ENCODE measurements at regions not wholly inside any gene's neighbourhood (a gene's known extent, or its start where the extent isn't known, plus 50 kb on each side); places are given as distances from the start of the nearest gene placed in this dataset.

- no peaks in the 10 kb centered on the region for H3K27me3 ChIP-seq (ENCODE audit: control insufficient read depth, insufficient read depth, low read length)
- H3K9ac ChIP-seq (ENCODE audit: low read length), result no peak overlapping the region
- H3K36me3 ChIP-seq (ENCODE audit: control insufficient read depth, insufficient read depth, low read length), result no peaks in the 10 kb centered on the region
- no peaks in the 10 kb centered on the region for H3K9me3 ChIP-seq (ENCODE audit: control insufficient read depth, low read length)
- H3K4me1 ChIP-seq (ENCODE audit: control insufficient read depth, insufficient read depth, low read length), result peaks cover 5% of the 10 kb centered on the region
- H3K4me3 ChIP-seq (ENCODE audit: low read length), result no peak overlapping the region
These were observed 214.5 kb upstream of the CCN2 start for GRCh38 chr6:132165677-132166076.

GRCh38 chr6:132161283-132161682, 210.1 kb upstream of the CCN2 start:
- H3K4me3 ChIP-seq (ENCODE audit: low read length), result no peak overlapping the region
- no peak overlapping the region for H3K9ac ChIP-seq (ENCODE audit: low read length)
- H3K9me3 ChIP-seq (ENCODE audit: control insufficient read depth, low read length), result no peaks in the 10 kb centered on the region
- H3K4me1 ChIP-seq (ENCODE audit: control insufficient read depth, insufficient read depth, low read length), result no peaks in the 10 kb centered on the region
- no peaks in the 10 kb centered on the region for H3K36me3 ChIP-seq (ENCODE audit: control insufficient read depth, insufficient read depth, low read length)
- no peaks in the 10 kb centered on the region for H3K27me3 ChIP-seq (ENCODE audit: control insufficient read depth, insufficient read depth, low read length)

- no peak overlapping the region for H3K4me3 ChIP-seq (ENCODE audit: low read length)
These were observed 202.2 kb upstream of the CCN2 start for GRCh38 chr6:132153221-132153898.

GRCh38 chr6:132147530-132148011, 196.4 kb upstream of the CCN2 start:
- no peaks in the 10 kb centered on the region for H3K27me3 ChIP-seq (ENCODE audit: control insufficient read depth, insufficient read depth, low read length)
- no peak overlapping the region for H3K9ac ChIP-seq (ENCODE audit: low read length)

More at GRCh38 chr6:132153221-132153898, 202.2 kb upstream of the CCN2 start:
- H3K36me3 ChIP-seq (ENCODE audit: control insufficient read depth, insufficient read depth, low read length), result no peaks in the 10 kb centered on the region
- H3K9me3 ChIP-seq (ENCODE audit: control insufficient read depth, low read length), result no peaks in the 10 kb centered on the region
- no peaks in the 10 kb centered on the region for H3K4me1 ChIP-seq (ENCODE audit: control insufficient read depth, insufficient read depth, low read length)
- H3K27me3 ChIP-seq (ENCODE audit: control insufficient read depth, insufficient read depth, low read length), result no peaks in the 10 kb centered on the region
- H3K9ac ChIP-seq (ENCODE audit: low read length), result no peak overlapping the region

GRCh38 chr6:132144456-132144855, 193.3 kb upstream of the CCN2 start:
- Histone ChIP-seq H3K9ac (ENCODE audit: low read length) (no peak overlapping the region), H3K4me3 (ENCODE audit: low read length) (no peak overlapping the region), H3K9me3 (ENCODE audit: control insufficient read depth, low read length) (no peaks in the 10 kb centered on the region), H3K4me1 (ENCODE audit: control insufficient read depth, insufficient read depth, low read length) (no peaks in the 10 kb centered on the region), H3K36me3 (ENCODE audit: control insufficient read depth, insufficient read depth, low read length) (no peaks in the 10 kb centered on the region), H3K27me3 (ENCODE audit: control insufficient read depth, insufficient read depth, low read length) (no peaks in the 10 kb centered on the region)

More at GRCh38 chr6:132147530-132148011, 196.4 kb upstream of the CCN2 start:
- no peaks in the 10 kb centered on the region for H3K4me1 ChIP-seq (ENCODE audit: control insufficient read depth, insufficient read depth, low read length)
- no peaks in the 10 kb centered on the region for H3K36me3 ChIP-seq (ENCODE audit: control insufficient read depth, insufficient read depth, low read length)
- no peak overlapping the region for H3K4me3 ChIP-seq (ENCODE audit: low read length)
- H3K9me3 ChIP-seq (ENCODE audit: control insufficient read depth, low read length), result no peaks in the 10 kb centered on the region

- Histone ChIP-seq H3K4me3 (ENCODE audit: low read length) (no peak overlapping the region), H3K36me3 (ENCODE audit: control insufficient read depth, insufficient read depth, low read length) (no peaks in the 10 kb centered on the region), H3K27me3 (ENCODE audit: control insufficient read depth, insufficient read depth, low read length) (no peaks in the 10 kb centered on the region), H3K4me1 (ENCODE audit: control insufficient read depth, insufficient read depth, low read length) (no peaks in the 10 kb centered on the region), H3K9ac (ENCODE audit: low read length) (no peak overlapping the region), H3K9me3 (ENCODE audit: control insufficient read depth, low read length) (no peaks in the 10 kb centered on the region)
These were observed 192.1 kb upstream of the CCN2 start for GRCh38 chr6:132143258-132143657.

- Histone ChIP-seq H3K27me3 (ENCODE audit: control insufficient read depth, insufficient read depth, low read length) (no peaks in the 10 kb centered on the region), H3K9ac (ENCODE audit: low read length) (no peak overlapping the region), H3K9me3 (ENCODE audit: control insufficient read depth, low read length) (no peaks in the 10 kb centered on the region), H3K4me1 (ENCODE audit: control insufficient read depth, insufficient read depth, low read length) (no peaks in the 10 kb centered on the region), H3K36me3 (ENCODE audit: control insufficient read depth, insufficient read depth, low read length) (no peaks in the 10 kb centered on the region), H3K4me3 (ENCODE audit: low read length) (no peak overlapping the region)
These were observed 191.6 kb upstream of the CCN2 start for GRCh38 chr6:132142768-132143167.

- no peaks in the 10 kb centered on the region for H3K36me3 ChIP-seq (ENCODE audit: control insufficient read depth, insufficient read depth, low read length)
- no peak overlapping the region for H3K4me3 ChIP-seq (ENCODE audit: low read length)
- H3K9ac ChIP-seq (ENCODE audit: low read length), result no peak overlapping the region
- no peaks in the 10 kb centered on the region for H3K9me3 ChIP-seq (ENCODE audit: control insufficient read depth, low read length)
- no peaks in the 10 kb centered on the region for H3K27me3 ChIP-seq (ENCODE audit: control insufficient read depth, insufficient read depth, low read length)
- no peaks in the 10 kb centered on the region for H3K4me1 ChIP-seq (ENCODE audit: control insufficient read depth, insufficient read depth, low read length)
These were observed 191.1 kb upstream of the CCN2 start for GRCh38 chr6:132142308-132142707.

- Histone ChIP-seq H3K4me1 (ENCODE audit: control insufficient read depth, insufficient read depth, low read length) (no peaks in the 10 kb centered on the region), H3K9ac (ENCODE audit: low read length) (no peak overlapping the region), H3K27me3 (ENCODE audit: control insufficient read depth, insufficient read depth, low read length) (no peaks in the 10 kb centered on the region), H3K36me3 (ENCODE audit: control insufficient read depth, insufficient read depth, low read length) (no peaks in the 10 kb centered on the region), H3K9me3 (ENCODE audit: control insufficient read depth, low read length) (no peaks in the 10 kb centered on the region), H3K4me3 (ENCODE audit: low read length) (no peak overlapping the region)
These were observed 189.0 kb upstream of the CCN2 start for GRCh38 chr6:132140189-132140588.

- no peak overlapping the region for H3K9ac ChIP-seq (ENCODE audit: low read length)
- no peaks in the 10 kb centered on the region for H3K27me3 ChIP-seq (ENCODE audit: control insufficient read depth, insufficient read depth, low read length)
- no peaks in the 10 kb centered on the region for H3K36me3 ChIP-seq (ENCODE audit: control insufficient read depth, insufficient read depth, low read length)
These were observed 188.4 kb upstream of the CCN2 start for GRCh38 chr6:132139611-132140010.

GRCh38 chr6:132136981-132137380, 185.8 kb upstream of the CCN2 start:
- Histone ChIP-seq H3K9ac (ENCODE audit: low read length) (no peak overlapping the region), H3K4me1 (ENCODE audit: control insufficient read depth, insufficient read depth, low read length) (peaks cover 11% of the 10 kb centered on the region), H3K36me3 (ENCODE audit: control insufficient read depth, insufficient read depth, low read length) (no peaks in the 10 kb centered on the region), H3K9me3 (ENCODE audit: control insufficient read depth, low read length) (no peaks in the 10 kb centered on the region), H3K4me3 (ENCODE audit: low read length) (no peak overlapping the region), H3K27me3 (ENCODE audit: control insufficient read depth, insufficient read depth, low read length) (no peaks in the 10 kb centered on the region)

More at GRCh38 chr6:132139611-132140010, 188.4 kb upstream of the CCN2 start:
- H3K4me1 ChIP-seq (ENCODE audit: control insufficient read depth, insufficient read depth, low read length), result no peaks in the 10 kb centered on the region
- no peak overlapping the region for H3K4me3 ChIP-seq (ENCODE audit: low read length)
- no peaks in the 10 kb centered on the region for H3K9me3 ChIP-seq (ENCODE audit: control insufficient read depth, low read length)

- Histone ChIP-seq H3K4me1 (ENCODE audit: control insufficient read depth, insufficient read depth, low read length) (peaks cover 26% of the 10 kb centered on the region), H3K36me3 (ENCODE audit: control insufficient read depth, insufficient read depth, low read length) (no peaks in the 10 kb centered on the region), H3K4me3 (ENCODE audit: low read length) (no peak overlapping the region), H3K9ac (ENCODE audit: low read length) (no peak overlapping the region), H3K9me3 (ENCODE audit: control insufficient read depth, low read length) (no peaks in the 10 kb centered on the region), H3K27me3 (ENCODE audit: control insufficient read depth, insufficient read depth, low read length) (no peaks in the 10 kb centered on the region)
These were observed 184.2 kb upstream of the CCN2 start for GRCh38 chr6:132135409-132135808.

All from mucosa of stomach (tissue), 1 donor.